NT2/D1 (cell line): ENCODE measurements at regions not wholly inside any gene's neighbourhood (a gene's known extent, or its start where the extent isn't known, plus 50 kb on each side); places are given as distances from the start of the nearest gene placed in this dataset.

Experiments used
- DNase-seq: peaks from one replicate; pipeline ENCODE4 v3.0.0-alpha.2; 2011; ENCODE audit warnings: low read depth, low spot score
- H3K27me3 ChIP-seq: 2 replicates; pipeline ENCODE4 v1.6.0; 2011; ENCODE audit warnings: mild to moderate bottlenecking; ENCODE audit not compliant: insufficient read length, insufficient read depth
- H3K36me3 ChIP-seq: 2 replicates; pipeline ENCODE4 v1.6.1; 2011; ENCODE audit warnings: mild to moderate bottlenecking, low read length, mixed read lengths; ENCODE audit not compliant: insufficient read depth, insufficient read length
- H3K4me1 ChIP-seq: 2 replicates; pipeline ENCODE4 v1.5.1; 2011; ENCODE audit not compliant: insufficient read depth, insufficient read length
- H3K4me3 ChIP-seq: 2 replicates; pipeline ENCODE4 v1.5.1; 2011; ENCODE audit warnings: low read depth; ENCODE audit not compliant: insufficient read length
- H3K9ac ChIP-seq: 2 replicates; pipeline ENCODE4 v1.6.0; 2011; ENCODE audit warnings: low read depth; ENCODE audit not compliant: insufficient read length
- H3K9me3 ChIP-seq: 2 replicates; pipeline ENCODE4 v1.5.1; 2011; ENCODE audit warnings: mild to moderate bottlenecking, low read length; ENCODE audit not compliant: insufficient read depth
- SUZ12 ChIP-seq: IDR thresholded peaks from 2 replicates; pipeline ENCODE4 v1.6.1; 2011; ENCODE audit not compliant: insufficient read length, insufficient read depth; ENCODE audit errors: extremely low read depth
- YY1 ChIP-seq: IDR thresholded peaks from 2 replicates; pipeline ENCODE4 v1.6.1; 2011; ENCODE audit not compliant: insufficient read length, insufficient read depth
- ZNF274 ChIP-seq: IDR thresholded peaks from 2 replicates; pipeline ENCODE4 v1.6.1; 2011; ENCODE audit warnings: mild to moderate bottlenecking, low read depth, low read length

GRCh38 chr5:68438876-68439275, 223.3 kb downstream of the PIK3R1 start:
- H3K9me3 ChIP-seq = no peaks in the 10 kb centered on the region
- no peaks in the 10 kb centered on the region for H3K36me3 ChIP-seq
- DNase-seq = no peak
- H3K4me1 ChIP-seq = no peaks in the 10 kb centered on the region
- TF ChIP-seq ZNF274 = no peak
- TF ChIP-seq YY1 = no peak
- TF ChIP-seq SUZ12 = no peak
- H3K9ac ChIP-seq = no peak overlapping the region
- H3K4me3 ChIP-seq = no peak overlapping the region
- H3K27me3 ChIP-seq = no peaks in the 10 kb centered on the region

DNA sequence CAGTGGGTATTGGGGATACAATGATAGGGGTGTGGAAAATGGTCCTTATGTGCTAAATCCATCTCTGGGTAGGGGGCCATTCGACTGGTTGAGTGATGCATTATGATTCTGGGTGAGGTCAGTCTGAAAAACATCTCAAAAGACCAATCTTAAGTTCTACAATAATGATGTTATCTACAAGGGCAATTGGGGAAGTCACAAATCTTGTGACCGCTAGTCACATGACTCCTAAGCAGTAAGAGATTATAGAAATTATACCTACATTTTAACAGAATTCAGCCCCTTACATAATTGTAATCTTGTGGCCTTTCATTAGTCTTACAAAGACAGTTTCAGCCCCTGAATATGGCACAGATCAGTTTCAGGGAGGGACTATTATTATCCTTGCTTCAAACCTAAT, 224.7 kb downstream of the PIK3R1 start:
- Histone ChIP-seq H3K4me3 (no peak overlapping the region), H3K9me3 (no peaks in the 10 kb centered on the region), H3K4me1 (no peaks in the 10 kb centered on the region), H3K27me3 (no peaks in the 10 kb centered on the region), H3K36me3 (no peaks in the 10 kb centered on the region), H3K9ac (no peak overlapping the region)
- TF ChIP-seq ZNF274 = no peak
- TF ChIP-seq YY1 = no peak
- no peak for TF ChIP-seq SUZ12
- DNase-seq = no peak

- Histone ChIP-seq H3K27me3 (no peaks in the 10 kb centered on the region), H3K9ac (no peak overlapping the region), H3K9me3 (no peaks in the 10 kb centered on the region), H3K36me3 (no peaks in the 10 kb centered on the region), H3K4me1 (no peaks in the 10 kb centered on the region), H3K4me3 (no peak overlapping the region)
- TF ChIP-seq YY1 (no peak), SUZ12 (no peak), ZNF274 (no peak)
- no peak for DNase-seq
These were observed 225.1 kb downstream of the PIK3R1 start for GRCh38 chr5:68440651-68441050.

DNA sequence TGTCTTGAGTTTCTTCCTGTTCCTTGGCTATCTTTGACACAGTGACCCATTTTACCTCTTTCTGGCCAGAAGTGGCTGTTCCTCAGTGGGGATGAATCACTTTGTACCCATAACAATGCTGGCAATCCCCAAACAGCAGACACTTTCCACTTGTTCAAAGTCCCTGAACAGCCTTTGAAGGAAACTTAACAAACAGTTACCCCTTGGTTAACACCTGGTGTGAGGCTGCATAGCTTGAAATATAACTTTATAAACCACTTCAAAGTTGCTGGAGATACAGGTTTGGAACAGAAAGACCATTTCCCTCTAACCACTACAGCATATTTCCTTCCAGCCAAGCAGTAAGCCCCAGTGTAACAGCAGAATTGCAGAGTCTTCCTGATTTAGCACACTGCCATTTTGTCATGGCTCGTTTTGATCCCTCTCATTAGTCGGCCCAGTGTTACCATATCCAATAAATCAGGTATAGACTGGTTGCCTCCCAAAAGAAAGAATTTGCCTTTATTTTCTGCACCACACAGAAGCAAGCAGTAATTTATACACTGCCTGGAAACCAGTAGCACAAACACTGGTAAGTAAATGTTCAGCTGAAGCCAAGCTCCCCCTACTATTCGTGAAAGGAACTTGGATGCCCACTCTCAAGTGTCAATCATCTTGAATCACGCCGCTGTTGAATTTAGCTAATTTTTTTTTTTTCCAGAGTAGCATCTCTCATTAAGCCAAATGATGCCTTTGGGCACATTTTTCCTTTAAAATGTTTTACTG, 225.9 kb downstream of the PIK3R1 start:
- Histone ChIP-seq H3K4me3 (no peak overlapping the region), H3K27me3 (no peaks in the 10 kb centered on the region), H3K4me1 (no peaks in the 10 kb centered on the region), H3K9me3 (no peaks in the 10 kb centered on the region), H3K36me3 (no peaks in the 10 kb centered on the region), H3K9ac (no peak overlapping the region)
- TF ChIP-seq YY1 = no peak
- no peak for TF ChIP-seq ZNF274
- no peak for TF ChIP-seq SUZ12
- DNase-seq = no peak

DNA sequence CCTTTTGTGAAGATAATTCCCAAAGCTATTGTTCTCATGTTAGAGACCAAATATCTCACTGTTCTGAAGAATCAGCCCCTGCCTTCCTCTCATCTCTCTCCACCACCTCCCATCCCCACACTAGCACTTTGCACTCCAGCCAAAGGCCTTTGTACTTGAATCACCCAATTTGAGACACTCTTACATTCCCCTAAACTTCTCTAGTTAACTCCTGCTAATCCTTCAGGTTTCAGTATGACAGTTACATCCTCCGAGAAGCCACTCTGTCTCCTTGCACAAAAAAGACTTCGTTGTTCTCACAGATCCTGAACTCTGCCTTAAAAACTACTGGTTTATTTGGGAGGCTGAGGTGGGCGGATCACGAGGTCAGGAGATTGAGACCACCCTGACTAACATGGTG, 227.5 kb downstream of the PIK3R1 start:
- H3K9ac ChIP-seq = no peak overlapping the region
- H3K9me3 ChIP-seq = no peaks in the 10 kb centered on the region
- no peak overlapping the region for H3K4me3 ChIP-seq
- no peaks in the 10 kb centered on the region for H3K4me1 ChIP-seq
- no peaks in the 10 kb centered on the region for H3K27me3 ChIP-seq
- no peaks in the 10 kb centered on the region for H3K36me3 ChIP-seq
- DNase-seq = no peak
- TF ChIP-seq ZNF274 (no peak), YY1 (no peak)

DNA sequence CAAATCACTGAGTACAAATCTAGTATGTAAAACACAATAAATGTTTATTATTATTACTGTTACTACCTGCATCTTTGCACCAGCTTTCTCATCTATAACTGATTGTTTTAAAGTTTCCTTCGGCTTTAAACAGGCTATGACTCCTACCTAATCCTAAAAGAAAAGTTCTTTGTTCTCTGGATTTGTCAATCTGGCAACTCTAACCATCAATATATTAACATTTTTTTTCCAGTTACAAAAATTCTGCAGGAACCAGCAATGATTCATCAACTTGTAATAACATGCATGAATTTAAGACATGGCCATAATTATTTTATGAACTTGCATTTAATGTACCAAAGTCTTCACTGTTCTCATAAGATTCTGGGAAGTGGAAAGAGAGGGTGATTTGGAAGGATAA, 228.5 kb downstream of the PIK3R1 start:
- TF ChIP-seq SUZ12 (no peak), ZNF274 (no peak), YY1 (no peak)
- Histone ChIP-seq H3K9me3 (no peaks in the 10 kb centered on the region), H3K9ac (no peak overlapping the region), H3K36me3 (no peaks in the 10 kb centered on the region), H3K27me3 (no peaks in the 10 kb centered on the region), H3K4me1 (no peaks in the 10 kb centered on the region), H3K4me3 (no peak overlapping the region)
- no peak for DNase-seq

DNA sequence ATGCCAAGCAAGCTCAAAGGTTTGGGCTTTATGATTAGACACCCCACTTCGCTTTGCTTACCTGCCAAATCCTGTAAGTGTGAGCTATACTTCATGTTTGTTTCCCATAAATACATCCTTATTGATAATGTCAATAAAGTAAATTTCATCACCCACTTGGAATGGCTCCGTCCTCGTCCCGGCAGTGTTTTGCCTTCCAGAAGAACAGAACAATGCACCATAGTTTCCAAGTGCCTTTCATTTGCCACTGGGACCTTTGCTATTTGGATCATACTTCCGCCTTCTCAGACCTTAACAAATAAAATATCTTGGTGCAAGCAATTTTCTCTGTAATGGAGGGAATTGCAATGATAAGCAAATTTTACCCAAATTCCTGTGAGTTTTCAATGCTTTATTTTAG, 229.3 kb downstream of the PIK3R1 start:
- Histone ChIP-seq H3K4me3 (no peak overlapping the region), H3K27me3 (no peaks in the 10 kb centered on the region), H3K4me1 (no peaks in the 10 kb centered on the region), H3K9ac (no peak overlapping the region), H3K36me3 (no peaks in the 10 kb centered on the region), H3K9me3 (no peaks in the 10 kb centered on the region)
- TF ChIP-seq YY1 = no peak
- no peak for TF ChIP-seq ZNF274
- TF ChIP-seq SUZ12 = no peak
- no peak for DNase-seq
